Neural progenitor cell (in vitro differentiated cells): ENCODE measurements at regions not wholly inside any gene's neighbourhood (a gene's known extent, or its start where the extent isn't known, plus 50 kb on each side); places are given as distances from the start of the nearest gene placed in this dataset.
"Not testable (repeated sequence)": the region's sequence is repeated elsewhere in the genome, so short reads cannot be mapped to it uniquely, and the experiment has no call there.

Source experiments
- DNase-seq: peaks from one replicate; pipeline ENCODE4 v3.0.0-alpha.2; 2016; ENCODE audit warnings: low spot score
- H2AFZ ChIP-seq: fragments of 200-600 bp; sonication (generic); replicated peaks from 2 replicates; pipeline ENCODE4 v1.6.1; 2016; ENCODE audit warnings: antibody characterized with exemption
- H3F3A ChIP-seq: fragments of 200-600 bp; sonication (generic); 2 replicates; pipeline ENCODE4 v1.6.1; 2016; ENCODE audit warnings: antibody characterized with exemption, low read depth
- H3K27ac ChIP-seq: fragments of 200-600 bp; sonication (generic); 2 replicates; pipeline ENCODE4 v1.5.1; 2016; ENCODE audit warnings: mild to moderate bottlenecking
- H3K27me3 ChIP-seq: fragments of 200-600 bp; sonication (generic); 2 replicates; pipeline ENCODE4 v1.6.1; 2016; ENCODE audit warnings: mild to moderate bottlenecking, moderate library complexity
- H3K36me3 ChIP-seq: fragments of 200-600 bp; sonication (generic); 2 replicates; pipeline ENCODE4 v1.5.1; 2016
- H3K4me1 ChIP-seq: fragments of 200-600 bp; sonication (generic); 2 replicates; pipeline ENCODE4 v1.6.1; 2016; ENCODE audit warnings: mixed run types
- H3K4me2 ChIP-seq: fragments of 200-600 bp; sonication (generic); 2 replicates; pipeline ENCODE4 v1.6.1; 2016
- H3K4me3 ChIP-seq: fragments of 200-600 bp; sonication (generic); 2 replicates; pipeline ENCODE4 v1.5.1; 2016
- H3K79me2 ChIP-seq: fragments of 200-600 bp; sonication (generic); 2 replicates; pipeline ENCODE4 v1.6.1; 2016; ENCODE audit warnings: low read depth
- H3K9ac ChIP-seq: fragments of 200-600 bp; sonication (generic); 2 replicates; pipeline ENCODE4 v1.6.1; 2016
- H3K9me3 ChIP-seq: fragments of 200-600 bp; sonication (generic); 2 replicates; pipeline ENCODE4 v1.5.1; 2016; ENCODE audit warnings: low read depth
- H4K20me1 ChIP-seq: fragments of 200-600 bp; sonication (generic); 2 replicates; pipeline ENCODE4 v1.6.1; 2016; ENCODE audit warnings: low read depth
- H3K27ac Mint-ChIP-seq: 3 replicates; pipeline ENCODE4 v1.8.0; 2021; ENCODE audit warnings: mixed read lengths
- H3K27me3 Mint-ChIP-seq: 2 replicates; pipeline ENCODE4 v1.8.0; 2022; ENCODE audit warnings: low read depth, mild to moderate bottlenecking, inconsistent platforms, moderate library complexity, mixed read lengths; ENCODE audit not compliant: insufficient read depth
- H3K36me3 Mint-ChIP-seq: 3 replicates; pipeline ENCODE4 v1.8.0; 2021; ENCODE audit warnings: mixed read lengths
- H3K4me1 Mint-ChIP-seq: 3 replicates; pipeline ENCODE4 v1.8.0; 2021; ENCODE audit warnings: mixed read lengths
- H3K4me3 Mint-ChIP-seq: 3 replicates; pipeline ENCODE4 v1.8.0; 2021; ENCODE audit warnings: mild to moderate bottlenecking, moderate library complexity, mixed read lengths
- H3K9me3 Mint-ChIP-seq: 3 replicates; pipeline ENCODE4 v1.8.0; 2020; ENCODE audit warnings: mixed read lengths
- CTCF ChIP-seq: fragments of 200-600 bp; sonication (generic); IDR thresholded peaks from 2 replicates; pipeline ENCODE4 v1.5.1; 2017; ENCODE audit warnings: antibody characterized with exemption, mild to moderate bottlenecking
- EZH2 ChIP-seq: fragments of 200-600 bp; sonication (generic); IDR thresholded peaks from 2 replicates; pipeline ENCODE4 v1.6.1; 2017; ENCODE audit warnings: antibody characterized with exemption, mild to moderate bottlenecking, moderate library complexity
- EZH2phosphoT487 ChIP-seq: fragments of 200-600 bp; sonication (generic); IDR thresholded peaks from 2 replicates; pipeline ENCODE4 v1.6.1; 2017; ENCODE audit warnings: antibody characterized with exemption

DNA sequence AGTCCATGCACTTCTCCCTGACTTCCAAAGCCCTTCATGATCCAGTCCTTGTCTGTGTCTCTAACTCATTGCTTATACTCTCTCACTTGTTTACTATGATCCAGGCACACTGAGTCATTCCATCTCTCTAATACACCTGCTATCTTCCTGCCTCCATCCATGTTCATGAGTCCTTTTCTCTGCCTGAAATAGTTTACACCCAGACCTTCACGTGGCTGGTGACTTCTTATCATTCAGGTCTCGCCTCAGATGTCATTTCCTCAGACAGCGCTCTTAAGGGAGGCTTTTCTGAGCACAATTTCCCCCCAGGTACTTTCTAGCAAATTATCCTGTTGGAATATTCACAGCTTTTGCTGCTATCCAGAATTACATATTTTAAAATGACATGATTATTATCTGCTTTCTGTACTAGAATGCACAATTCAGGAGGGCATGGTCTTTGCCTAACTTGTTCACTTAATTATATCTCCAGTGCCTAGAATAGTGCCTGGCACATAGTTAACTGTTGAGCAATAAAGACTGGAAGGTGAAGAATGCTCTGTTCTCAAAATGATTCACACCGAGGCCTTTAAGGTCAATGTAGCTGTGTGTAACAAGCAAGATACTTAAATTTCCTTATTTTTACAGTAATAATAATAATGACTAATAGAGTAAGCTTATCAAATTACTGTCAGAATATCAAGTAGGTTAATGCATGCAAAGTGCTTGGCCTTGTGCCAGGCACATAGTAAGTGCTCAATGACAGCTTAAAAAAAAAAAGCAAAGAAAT lies 183.7 kb upstream of the SPRY2 start:
- Mint-ChIP-seq H3K27me3 (no peaks in the 10 kb centered on the region), H3K4me3 (no peak overlapping the region), H3K4me1 (no peaks in the 10 kb centered on the region), H3K9me3 (peaks cover 17% of the 10 kb centered on the region), H3K36me3 (no peaks in the 10 kb centered on the region), H3K27ac (no peak overlapping the region)
- Histone ChIP-seq H3K79me2 (no peaks in the 10 kb centered on the region), H2AFZ (no peak overlapping the region), H3K4me3 (no peak overlapping the region), H4K20me1 (no peaks in the 10 kb centered on the region), H3K27ac (no peak overlapping the region), H3K36me3 (no peaks in the 10 kb centered on the region), H3F3A (no peaks in the 10 kb centered on the region), H3K4me1 (peaks cover 20% of the 10 kb centered on the region), H3K9ac (no peak overlapping the region), H3K4me2 (no peak overlapping the region), H3K27me3 (no peaks in the 10 kb centered on the region), H3K9me3 (no peaks in the 10 kb centered on the region)
- no peak for TF ChIP-seq EZH2phosphoT487
- no peak for TF ChIP-seq EZH2
- TF ChIP-seq CTCF: no peak
- no peak for DNase-seq

GRCh38 chr13:80523134-80523533 lies 182.2 kb upstream of the SPRY2 start:
- Histone ChIP-seq H3K9me3 (no peaks in the 10 kb centered on the region), H3F3A (no peaks in the 10 kb centered on the region), H3K36me3 (no peaks in the 10 kb centered on the region), H4K20me1 (no peaks in the 10 kb centered on the region), H3K79me2 (no peaks in the 10 kb centered on the region), H3K9ac (no peak overlapping the region), H3K4me3 (no peak overlapping the region), H3K27me3 (no peaks in the 10 kb centered on the region), H3K4me1 (peaks cover 20% of the 10 kb centered on the region), H3K4me2 (peak overlapping the region; percentile 5), H3K27ac (peak overlapping the region; percentile 56), H2AFZ (no peak overlapping the region)
- H3K27ac Mint-ChIP-seq: no peak overlapping the region
- peaks cover 21% of the 10 kb centered on the region for H3K9me3 Mint-ChIP-seq
- H3K27me3 Mint-ChIP-seq: no peaks in the 10 kb centered on the region
- H3K36me3 Mint-ChIP-seq: no peaks in the 10 kb centered on the region
- DNase-seq: peak; percentile 53
- TF ChIP-seq EZH2 (no peak), CTCF (no peak), EZH2phosphoT487 (no peak)
- no peaks in the 10 kb centered on the region for H3K4me1 Mint-ChIP-seq
- H3K4me3 Mint-ChIP-seq: no peak overlapping the region

GRCh38 chr13:80522463-80522862 lies 181.5 kb upstream of the SPRY2 start:
- not testable (repeated sequence) for H3K36me3 Mint-ChIP-seq, H4K20me1 ChIP-seq, H3F3A ChIP-seq, H2AFZ ChIP-seq, H3K27me3 Mint-ChIP-seq, H3K27ac ChIP-seq, H3K9me3 ChIP-seq, H3K79me2 ChIP-seq, H3K4me3 ChIP-seq, H3K4me3 Mint-ChIP-seq, H3K27ac Mint-ChIP-seq, H3K4me1 Mint-ChIP-seq, H3K4me2 ChIP-seq, H3K9ac ChIP-seq, H3K27me3 ChIP-seq, DNase-seq, H3K36me3 ChIP-seq
- H3K9me3 Mint-ChIP-seq: peaks cover 23% of the 10 kb centered on the region
- peaks cover 20% of the 10 kb centered on the region for H3K4me1 ChIP-seq

- H3K9me3 Mint-ChIP-seq: peaks cover 29% of the 10 kb centered on the region
- Histone ChIP-seq H3K9me3 (no peaks in the 10 kb centered on the region), H3K36me3 (no peaks in the 10 kb centered on the region), H3K27ac (no peak overlapping the region), H3F3A (no peaks in the 10 kb centered on the region), H2AFZ (no peak overlapping the region), H4K20me1 (no peaks in the 10 kb centered on the region), H3K4me3 (no peak overlapping the region), H3K27me3 (no peaks in the 10 kb centered on the region), H3K4me2 (no peak overlapping the region), H3K79me2 (no peaks in the 10 kb centered on the region), H3K4me1 (no peaks in the 10 kb centered on the region), H3K9ac (no peak overlapping the region)
- no peaks in the 10 kb centered on the region for H3K4me1 Mint-ChIP-seq
- no peak for DNase-seq
- H3K27me3 Mint-ChIP-seq: no peaks in the 10 kb centered on the region
- H3K36me3 Mint-ChIP-seq: no peaks in the 10 kb centered on the region
- H3K27ac Mint-ChIP-seq: peak overlapping the region; percentile 76
- TF ChIP-seq EZH2phosphoT487 (no peak), CTCF (no peak), EZH2 (no peak)
- H3K4me3 Mint-ChIP-seq: no peak overlapping the region
Observed at GRCh38 chr13:80516818-80517348, 176.0 kb upstream of the SPRY2 start.
